GM12892 (cell line): ENCODE measurements at regions not wholly inside any gene's neighbourhood (a gene's known extent, or its start where the extent isn't known, plus 50 kb on each side); places are given as distances from the start of the nearest gene placed in this dataset.

Experiments
- POLR2A ChIP-seq: IDR thresholded peaks from 2 replicates; pipeline ENCODE4 v1.6.1; 2011; ENCODE audit warnings: low read depth, low read length, control low read depth
- POLR2AphosphoS5 ChIP-seq: IDR thresholded peaks from 2 replicates; pipeline ENCODE4 v1.6.1; 2011; ENCODE audit warnings: low read depth, low read length, control low read depth
- TAF1 ChIP-seq: IDR thresholded peaks from 2 replicates; pipeline ENCODE4 v1.6.1; 2011; ENCODE audit warnings: low read depth, mild to moderate bottlenecking, control low read depth, low read length, borderline replicate concordance

DNA sequence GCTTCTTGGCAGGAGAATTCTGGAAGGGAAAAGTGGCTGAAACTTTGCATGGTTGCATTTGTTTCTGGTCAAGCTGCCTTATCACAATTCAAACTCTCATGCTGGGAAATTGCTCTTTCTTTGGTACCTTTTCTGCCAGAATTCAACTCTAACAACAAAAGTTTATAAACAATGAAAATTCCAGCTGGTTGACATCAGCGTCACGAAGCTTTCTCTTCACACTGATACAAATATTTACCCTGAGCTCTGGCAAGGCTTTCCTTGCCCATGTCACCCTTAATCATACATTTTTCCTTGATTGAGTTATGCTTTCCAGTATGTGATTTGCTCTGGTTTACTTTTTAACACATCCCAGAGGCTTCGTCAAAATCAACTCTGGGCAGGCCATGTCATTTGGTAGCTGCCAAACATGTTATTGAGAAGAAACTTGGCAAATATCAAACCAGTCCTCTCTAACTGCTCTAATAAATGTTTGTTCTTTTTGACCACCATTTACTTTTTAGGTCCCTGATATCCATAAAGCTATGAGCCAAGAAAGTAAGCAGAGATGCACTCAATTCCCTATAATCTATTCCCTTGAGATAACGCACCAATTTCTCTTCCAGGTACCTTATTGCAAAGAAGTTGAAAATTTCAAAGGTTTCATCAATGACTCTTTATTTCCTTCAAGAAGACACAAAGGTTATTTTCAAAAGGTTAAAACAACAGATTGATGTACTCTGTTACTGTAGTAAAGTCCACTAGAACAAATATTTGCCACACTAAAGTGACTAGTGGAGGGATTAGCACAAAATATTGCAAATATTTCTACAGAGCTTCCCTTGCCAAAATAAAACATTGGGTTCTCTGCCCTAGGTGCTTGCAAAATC is 1241.1 kb upstream of the ZEB2 start:
- TF ChIP-seq POLR2AphosphoS5 (no peak), TAF1 (no peak), POLR2A (no peak)
